Testis (tissue), 2 donors: ENCODE measurements at regions not wholly inside any gene's neighbourhood (a gene's known extent, or its start where the extent isn't known, plus 50 kb on each side); places are given as distances from the start of the nearest gene placed in this dataset.
A peak's percentile ranks its signal among the peaks of the same experiment; 100 is the strongest.

Experiments
- DNase-seq: peaks from one replicate; pipeline ENCODE4 v3.0.0-alpha.2; 2019
- H3K27ac ChIP-seq, 2 donors: fragments of 200-600 bp; sonication (generic); one replicate each; pipeline ENCODE4 v1.5.1; 2019
- H3K27me3 ChIP-seq: fragments of 200-600 bp; sonication (generic); one replicate; pipeline ENCODE4 v1.5.1; 2019
- H3K36me3 ChIP-seq: fragments of 200-600 bp; sonication (generic); one replicate; pipeline ENCODE4 v1.5.1; 2017; ENCODE audit warnings: low read depth; ENCODE audit errors: missing control alignments
- H3K4me1 ChIP-seq: fragments of 200-600 bp; sonication (generic); one replicate; pipeline ENCODE4 v1.5.1; 2019
- H3K4me3 ChIP-seq, 2 donors: fragments of 200-600 bp; sonication (generic); one replicate each; pipeline ENCODE4 v1.5.1; 2017 to 2019
- H3K9me3 ChIP-seq: fragments of 200-600 bp; sonication (generic); one replicate; pipeline ENCODE4 v1.5.1; 2017
- POLR2A ChIP-seq: fragments of 450-650 bp; IDR thresholded peaks from one replicate; pipeline ENCODE4 v1.6.1; 2017; ENCODE audit warnings: antibody characterized with exemption, mild to moderate bottlenecking, moderate library complexity
- WGBS, 2 donors: methylation state at CpG; one replicate each; pipeline ENCODE4 v1.1.5; 2018; 5-methylcytosine and 5-hydroxymethylcytosine counted together
- intact Hi-C: fragments of 100-400 bp; cut with DNase I; formaldehyde crosslinking; loops from one replicate; pipeline ENCODE4 v1.15.1; 2023; ENCODE audit warnings: low total_unique reads
- TF ChIP-seq, protein P1 (sequence below), 3 experiments: fragments of 450-650 bp in 2 of 3; fragments of 200-600 bp in 1 of 3; sonication (generic) in 1 of 3; IDR thresholded peaks; one replicate each; pipeline ENCODE4 v1.5.1; 2016 to 2019; ENCODE audit warnings: antibody characterized with exemption in 3 of 3, mild to moderate bottlenecking in 2 of 3, moderate library complexity in 1 of 3

DNA sequence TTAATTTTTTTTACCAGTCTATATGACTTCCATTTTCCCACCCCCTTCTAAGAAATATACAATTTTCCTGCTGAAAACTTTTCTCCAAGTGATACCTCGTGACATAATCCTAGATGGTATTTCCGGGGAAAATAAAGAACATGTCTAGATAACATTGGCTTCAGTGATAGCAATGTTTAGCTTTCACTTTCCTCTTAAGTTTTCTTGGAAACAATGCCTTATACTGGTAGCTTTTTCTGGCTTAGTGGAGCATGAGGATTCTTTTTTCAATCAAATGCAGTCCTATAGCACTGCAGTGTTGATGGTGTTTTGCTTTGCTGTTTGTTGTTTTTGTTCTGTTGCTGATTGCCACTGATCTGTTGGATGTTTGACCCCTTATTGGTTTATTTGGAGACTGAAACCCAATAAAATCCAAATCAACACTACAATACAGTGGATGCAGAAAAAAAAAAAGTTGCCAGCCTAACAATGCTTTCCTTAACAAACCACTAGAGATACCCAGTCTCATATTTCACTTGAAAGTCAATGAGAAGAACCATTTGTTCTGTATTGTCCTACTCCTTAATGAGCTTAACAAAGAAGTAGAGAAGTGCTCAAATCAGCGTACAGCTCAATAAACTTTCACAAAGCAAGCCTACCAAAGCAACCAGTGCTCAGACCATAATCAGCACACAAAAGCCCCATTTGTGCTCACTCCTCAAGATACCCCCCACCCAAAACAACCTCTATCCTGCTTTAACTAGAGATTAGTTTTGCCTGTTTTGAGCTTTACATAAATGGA lies 74.2 kb upstream of the GRAMD2B start:
- no peaks in the 10 kb centered on the region for H3K4me1 ChIP-seq
- H3K36me3 ChIP-seq: no peaks in the 10 kb centered on the region
- DNase-seq: no peak
- H3K9me3 ChIP-seq: no peaks in the 10 kb centered on the region
- WGBS, 2 donors: 49 to 50% methylated on average over 3 of the region's 3 CpGs
- intact Hi-C loops: loop anchor here (5.0 kb wide), 1 partner anchor 193 kb away; no protein-coding TSS in a partner anchor
- H3K4me3 ChIP-seq: no peak overlapping the region
- no peak overlapping the region for H3K27ac ChIP-seq
- TF ChIP-seq, protein P1, sequence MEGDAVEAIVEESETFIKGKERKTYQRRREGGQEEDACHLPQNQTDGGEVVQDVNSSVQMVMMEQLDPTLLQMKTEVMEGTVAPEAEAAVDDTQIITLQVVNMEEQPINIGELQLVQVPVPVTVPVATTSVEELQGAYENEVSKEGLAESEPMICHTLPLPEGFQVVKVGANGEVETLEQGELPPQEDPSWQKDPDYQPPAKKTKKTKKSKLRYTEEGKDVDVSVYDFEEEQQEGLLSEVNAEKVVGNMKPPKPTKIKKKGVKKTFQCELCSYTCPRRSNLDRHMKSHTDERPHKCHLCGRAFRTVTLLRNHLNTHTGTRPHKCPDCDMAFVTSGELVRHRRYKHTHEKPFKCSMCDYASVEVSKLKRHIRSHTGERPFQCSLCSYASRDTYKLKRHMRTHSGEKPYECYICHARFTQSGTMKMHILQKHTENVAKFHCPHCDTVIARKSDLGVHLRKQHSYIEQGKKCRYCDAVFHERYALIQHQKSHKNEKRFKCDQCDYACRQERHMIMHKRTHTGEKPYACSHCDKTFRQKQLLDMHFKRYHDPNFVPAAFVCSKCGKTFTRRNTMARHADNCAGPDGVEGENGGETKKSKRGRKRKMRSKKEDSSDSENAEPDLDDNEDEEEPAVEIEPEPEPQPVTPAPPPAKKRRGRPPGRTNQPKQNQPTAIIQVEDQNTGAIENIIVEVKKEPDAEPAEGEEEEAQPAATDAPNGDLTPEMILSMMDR (IDR thresholded peaks at IDR 0.05): no peak
- no peak for TF ChIP-seq POLR2A
- no peaks in the 10 kb centered on the region for H3K27me3 ChIP-seq

DNA sequence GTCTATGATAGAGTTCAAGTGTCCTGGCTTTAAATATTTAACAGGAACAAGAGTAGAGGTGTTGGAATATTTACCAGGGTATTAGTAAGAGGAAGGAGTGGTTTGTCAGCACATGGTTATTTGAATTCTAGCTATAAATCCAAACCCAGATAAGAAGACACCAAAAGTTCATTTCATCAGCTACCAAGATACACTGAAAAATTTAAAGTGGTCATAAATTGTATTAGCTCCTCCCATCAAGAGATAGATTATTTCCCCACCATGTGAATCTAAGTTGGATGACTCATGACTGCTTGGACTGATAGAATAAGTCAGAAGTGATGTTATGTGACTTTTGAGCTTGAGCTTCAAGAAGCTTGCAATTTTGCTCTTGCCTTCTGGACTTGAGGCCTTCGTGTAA lies 72.1 kb upstream of the GRAMD2B start:
- H3K4me3 ChIP-seq: no peak overlapping the region

DNA sequence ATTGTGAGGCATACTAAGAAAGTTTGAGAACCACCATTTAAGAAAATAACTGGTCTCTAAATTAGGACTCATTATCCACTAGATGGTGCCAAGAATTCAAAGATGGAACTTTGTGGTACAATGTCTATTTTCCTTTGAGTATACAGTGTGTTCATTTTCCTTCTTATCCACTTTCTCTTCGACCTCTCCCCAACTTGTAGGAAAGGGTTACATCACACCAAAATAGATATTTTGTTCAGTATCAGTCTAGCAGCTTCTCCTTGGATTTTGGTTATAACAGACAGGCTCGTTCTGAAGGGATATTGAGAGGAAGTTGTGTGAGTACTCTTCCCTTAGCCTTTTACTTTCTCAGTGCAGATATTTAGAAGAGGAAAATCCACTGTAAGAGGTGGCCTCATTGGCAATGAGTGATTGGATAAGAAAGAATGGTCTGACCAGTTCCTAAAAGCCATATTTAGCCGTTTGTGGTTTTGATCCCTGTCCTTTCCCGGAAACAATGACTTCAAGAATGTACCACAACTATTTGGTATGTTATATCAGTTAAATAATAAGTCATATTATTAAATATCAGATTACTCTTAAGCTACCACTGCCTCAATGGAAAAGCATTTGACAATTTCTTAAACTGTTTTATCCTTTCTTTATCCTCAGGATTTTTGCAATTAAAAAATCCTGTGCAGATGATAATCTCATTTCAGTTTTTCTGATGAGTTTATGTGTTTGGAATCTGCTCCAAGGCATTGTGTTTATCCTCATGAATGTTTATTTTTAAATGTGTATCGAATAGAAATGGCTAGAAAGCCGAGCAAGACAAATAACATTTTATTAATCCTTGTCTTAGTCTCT lies 69.0 kb upstream of the GRAMD2B start:
- no peak for DNase-seq
- intact Hi-C loops: no loop called here

More for the DNA sequence above, 72.1 kb upstream of the GRAMD2B start:
- Histone ChIP-seq H3K4me1 (no peaks in the 10 kb centered on the region), H3K9me3 (no peaks in the 10 kb centered on the region), H3K27me3 (no peaks in the 10 kb centered on the region), H3K27ac (no peak overlapping the region), H3K36me3 (no peaks in the 10 kb centered on the region)
- no peak for TF ChIP-seq POLR2A
- TF ChIP-seq, protein P1 (IDR thresholded peaks at IDR 0.05): no peak
- intact Hi-C loops: no loop called here
- 75 to 91% methylated on average over 1 of the region's 1 CpG for WGBS, 2 donors
- no peak for DNase-seq

DNA sequence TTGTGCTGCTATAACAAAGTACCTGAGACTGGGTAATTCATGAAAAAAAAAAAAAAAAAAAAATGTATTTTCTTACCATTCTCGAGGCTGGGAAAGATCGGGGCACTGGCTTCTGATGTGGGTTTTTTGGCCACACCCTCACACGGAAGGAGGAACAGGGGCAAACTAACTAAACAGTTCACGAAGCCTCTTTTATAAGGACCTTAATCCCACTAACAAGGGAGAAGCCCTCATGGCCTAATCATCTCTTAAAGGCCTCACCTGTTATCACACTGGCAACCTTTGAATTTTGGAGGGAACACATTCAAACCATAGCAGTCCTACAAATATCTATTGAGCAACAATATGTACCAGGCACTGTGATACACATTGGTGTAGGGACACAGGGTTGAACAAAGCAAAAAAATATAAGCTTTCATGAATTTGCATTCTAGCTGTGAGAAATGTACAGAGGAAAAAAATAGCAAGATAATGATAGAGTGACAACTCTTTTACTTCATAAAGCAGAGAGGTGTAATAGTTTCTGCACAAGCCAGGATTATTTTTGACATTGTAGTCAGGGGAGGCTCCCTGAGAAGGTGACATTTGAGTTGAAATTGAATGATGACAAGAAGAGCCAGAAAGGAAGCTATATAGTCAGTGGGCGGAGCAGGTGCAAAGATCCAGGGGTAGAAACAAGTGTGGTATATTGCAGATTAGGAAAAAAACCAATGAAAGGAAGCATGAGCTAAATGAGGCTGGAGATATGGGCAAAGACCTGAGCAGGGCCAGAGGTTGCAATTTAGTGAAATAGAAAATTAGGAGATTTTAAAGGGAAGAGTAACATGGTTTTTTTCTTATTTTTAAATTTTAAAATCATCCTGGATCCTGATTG lies 68.1 kb upstream of the GRAMD2B start:
- no peak overlapping the region for H3K4me3 ChIP-seq
- WGBS, 2 donors: 84 to 91% methylated on average over 5 of the region's 5 CpGs
- no peaks in the 10 kb centered on the region for H3K27me3 ChIP-seq
- no peak overlapping the region for H3K27ac ChIP-seq
- H3K36me3 ChIP-seq: no peaks in the 10 kb centered on the region
- H3K4me1 ChIP-seq: no peaks in the 10 kb centered on the region
- TF ChIP-seq, protein P1 (IDR thresholded peaks at IDR 0.05): no peak
- TF ChIP-seq POLR2A: no peak
- no peaks in the 10 kb centered on the region for H3K9me3 ChIP-seq
- no peak for DNase-seq
- intact Hi-C loops: no loop called here

More for the DNA sequence above, 69.0 kb upstream of the GRAMD2B start:
- WGBS, 2 donors: 52% methylated on average over 6 of the region's 6 CpGs
- Histone ChIP-seq H3K9me3 (no peaks in the 10 kb centered on the region), H3K4me1 (no peaks in the 10 kb centered on the region), H3K36me3 (no peaks in the 10 kb centered on the region), H3K4me3 (no peak overlapping the region), H3K27ac (peak overlapping the region in 1 of 2 donors; percentile 59), H3K27me3 (no peaks in the 10 kb centered on the region)
- TF ChIP-seq, protein P1 (IDR thresholded peaks at IDR 0.05): peak in 2 of 3 experiments; percentile 35 to 42
- TF ChIP-seq POLR2A: no peak
